Activated T-cell treated with anti-CD3 and anti-CD28 coated beads, Interleukin-2, amount 50 U/mL, for 24 hours (primary cell): ENCODE measurements at regions not wholly inside any gene's neighbourhood (a gene's known extent, or its start where the extent isn't known, plus 50 kb on each side); places are given as distances from the start of the nearest gene placed in this dataset.

Source experiments
- DNase-seq: peaks from one replicate; pipeline ENCODE4 v3.0.0-alpha.2; 2020
- H3K27ac Mint-ChIP-seq: 2 replicates; pipeline ENCODE4 v1.8.0; 2020; ENCODE audit warnings: mild to moderate bottlenecking, mixed read lengths
- H3K27me3 Mint-ChIP-seq: 2 replicates; pipeline ENCODE4 v1.8.0; 2020; ENCODE audit warnings: mixed read lengths
- H3K36me3 Mint-ChIP-seq: 2 replicates; pipeline ENCODE4 v1.8.0; 2020; ENCODE audit warnings: low read depth, mixed read lengths
- H3K4me1 Mint-ChIP-seq: 2 replicates; pipeline ENCODE4 v1.8.0; 2020; ENCODE audit warnings: low read depth, mixed read lengths
- H3K4me3 Mint-ChIP-seq: 2 replicates; pipeline ENCODE4 v1.8.0; 2020; ENCODE audit warnings: mild to moderate bottlenecking, moderate library complexity, mixed read lengths
- H3K9me3 Mint-ChIP-seq: 2 replicates; pipeline ENCODE4 v1.8.0; 2020; ENCODE audit warnings: mixed read lengths

GRCh38 chr22:32306561-32306960 lies 51.1 kb upstream of the RFPL3 start:
- Mint-ChIP-seq H3K27ac (no peak overlapping the region), H3K27me3 (peaks cover 67% of the 10 kb centered on the region), H3K4me1 (no peaks in the 10 kb centered on the region), H3K36me3 (no peaks in the 10 kb centered on the region), H3K9me3 (no peaks in the 10 kb centered on the region), H3K4me3 (no peak overlapping the region)
- no peak for DNase-seq

- Mint-ChIP-seq H3K9me3 (no peaks in the 10 kb centered on the region), H3K36me3 (no peaks in the 10 kb centered on the region), H3K27me3 (peaks cover 62% of the 10 kb centered on the region), H3K27ac (no peak overlapping the region), H3K4me3 (no peak overlapping the region), H3K4me1 (no peaks in the 10 kb centered on the region)
- no peak for DNase-seq
Observed at GRCh38 chr22:32307055-32307454, 50.6 kb upstream of the RFPL3 start.

- DNase-seq: no peak
- H3K27me3 Mint-ChIP-seq: peaks cover 60% of the 10 kb centered on the region
- no peak overlapping the region for H3K27ac Mint-ChIP-seq
- H3K9me3 Mint-ChIP-seq: no peaks in the 10 kb centered on the region
- H3K4me3 Mint-ChIP-seq: no peak overlapping the region
- no peaks in the 10 kb centered on the region for H3K36me3 Mint-ChIP-seq
- H3K4me1 Mint-ChIP-seq: no peaks in the 10 kb centered on the region
Observed at GRCh38 chr22:32307617-32308016, 50.0 kb upstream of the RFPL3 start.
